HT-29 (cell line): ENCODE measurements at regions not wholly inside any gene's neighbourhood (a gene's known extent, or its start where the extent isn't known, plus 50 kb on each side); places are given as distances from the start of the nearest gene placed in this dataset.
"Not testable (repeated sequence)": the region's sequence is repeated elsewhere in the genome, so short reads cannot be mapped to it uniquely, and the experiment has no call there.

Experiments used
- DNase-seq: peaks from one replicate; pipeline ENCODE4 v3.0.0-alpha.2; 2015; ENCODE audit warnings: low spot score

DNA sequence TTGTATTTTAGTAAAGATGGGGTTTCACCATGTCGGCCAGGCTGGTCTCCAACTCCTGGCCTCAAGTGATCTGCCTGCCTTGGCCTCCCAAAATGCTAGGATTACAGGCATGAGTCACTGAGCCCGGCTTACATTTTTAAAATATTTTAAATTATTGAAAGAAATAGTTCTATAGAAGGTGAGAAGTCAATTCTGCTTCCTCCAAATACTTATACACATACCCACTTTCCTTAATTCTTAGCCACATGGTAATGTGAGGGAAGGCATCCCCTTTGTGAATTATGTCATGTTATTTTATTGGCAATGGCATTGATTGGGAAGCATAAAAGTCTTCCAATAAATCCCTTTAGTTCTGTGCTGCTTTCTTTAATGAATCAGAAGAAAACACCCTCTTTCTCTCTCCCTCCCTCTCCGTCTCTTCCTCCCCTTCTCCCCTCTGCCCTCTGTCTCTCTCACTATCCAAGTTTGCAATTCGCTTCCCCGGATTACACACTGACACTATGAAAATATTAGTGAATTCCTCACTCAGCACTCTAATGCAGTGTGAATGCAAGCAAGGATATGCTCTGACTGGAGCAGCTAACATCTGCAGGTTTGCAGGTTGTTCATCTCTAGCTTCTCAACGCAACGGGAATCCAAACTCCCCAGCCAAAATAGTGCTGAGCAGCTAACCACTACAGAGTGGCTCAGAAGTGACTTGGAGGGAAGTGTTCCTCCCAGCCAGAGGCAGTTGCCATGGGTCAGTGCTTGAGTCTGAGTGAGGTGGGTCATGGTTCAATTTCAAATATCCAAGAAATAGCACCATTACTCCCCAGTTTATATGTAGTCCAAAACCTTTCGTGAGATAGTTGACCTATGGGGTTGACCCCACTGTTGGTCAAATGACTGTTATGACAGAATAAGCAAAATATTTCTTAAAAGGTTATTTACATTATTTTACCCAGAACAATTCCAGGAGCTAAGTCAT, 77.8 kb upstream of the CD55 start:
- DNase-seq, result no peak

DNA sequence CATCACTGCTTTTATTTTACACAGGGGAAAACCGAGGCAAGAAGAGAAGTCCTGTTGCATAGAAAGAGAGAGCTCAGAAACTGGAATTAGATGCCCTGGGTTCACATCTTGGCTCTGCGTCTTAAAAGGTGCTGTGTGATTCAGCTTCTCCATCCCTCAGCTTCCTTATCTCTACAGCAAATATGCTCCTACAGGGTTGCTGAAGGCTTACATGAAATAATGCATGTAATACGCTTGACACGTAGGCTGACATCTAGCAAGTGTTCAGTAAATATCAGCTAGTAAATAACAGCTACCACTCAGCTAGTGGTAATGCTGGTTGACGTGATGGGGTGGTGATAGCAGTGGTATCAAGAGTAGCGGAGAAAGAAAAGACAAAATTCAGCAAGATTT, 77.1 kb upstream of the CD55 start:
- no peak for DNase-seq

DNA sequence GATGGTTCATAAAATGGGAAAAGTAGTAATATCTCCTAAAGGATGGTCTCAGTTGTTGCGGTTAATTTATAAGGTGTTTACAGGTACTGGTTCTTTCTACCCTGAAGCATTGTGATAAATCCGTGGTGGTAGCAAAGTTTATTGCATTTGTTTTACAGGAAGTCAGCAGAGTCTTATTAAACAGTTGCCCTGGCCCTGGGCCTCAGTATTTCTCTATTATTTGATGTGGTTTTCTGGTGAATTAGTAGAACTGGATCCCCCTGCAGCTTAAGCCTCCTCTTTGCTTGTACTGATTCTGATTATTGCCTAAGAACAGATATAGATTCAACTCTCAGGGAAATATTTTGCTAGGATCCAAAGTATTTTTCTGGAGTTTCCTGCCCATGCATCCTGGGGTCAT, 76.4 kb upstream of the CD55 start:
- no peak for DNase-seq

GRCh38 chr1:207248544-207249198, 72.8 kb upstream of the CD55 start:
- no peak for DNase-seq

- no peak for DNase-seq
Measured at GRCh38 chr1:207250431-207250830, 71.0 kb upstream of the CD55 start.

- DNase-seq, result no peak
Measured at GRCh38 chr1:207251066-207251465, 70.4 kb upstream of the CD55 start.

DNA sequence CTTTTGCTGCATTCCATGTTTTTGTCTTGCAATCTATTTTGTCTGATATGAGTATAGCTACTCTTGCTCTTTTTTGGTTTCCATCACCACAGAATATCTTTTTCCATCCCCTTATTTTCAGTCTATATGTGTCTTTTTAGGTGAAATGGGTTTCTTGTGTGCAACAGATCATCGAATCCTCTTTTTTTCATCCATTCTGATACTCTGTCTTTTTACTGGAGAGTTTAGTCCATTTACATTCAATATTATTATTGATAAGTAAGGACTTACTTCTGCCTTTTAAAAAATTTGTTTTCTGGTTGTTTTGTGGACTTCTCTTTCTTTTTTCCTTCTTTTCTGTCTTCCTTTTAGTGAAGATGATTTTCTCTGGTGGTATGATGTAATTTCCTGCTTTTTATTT, 64.6 kb upstream of the CD55 start:
- no peak for DNase-seq

DNA sequence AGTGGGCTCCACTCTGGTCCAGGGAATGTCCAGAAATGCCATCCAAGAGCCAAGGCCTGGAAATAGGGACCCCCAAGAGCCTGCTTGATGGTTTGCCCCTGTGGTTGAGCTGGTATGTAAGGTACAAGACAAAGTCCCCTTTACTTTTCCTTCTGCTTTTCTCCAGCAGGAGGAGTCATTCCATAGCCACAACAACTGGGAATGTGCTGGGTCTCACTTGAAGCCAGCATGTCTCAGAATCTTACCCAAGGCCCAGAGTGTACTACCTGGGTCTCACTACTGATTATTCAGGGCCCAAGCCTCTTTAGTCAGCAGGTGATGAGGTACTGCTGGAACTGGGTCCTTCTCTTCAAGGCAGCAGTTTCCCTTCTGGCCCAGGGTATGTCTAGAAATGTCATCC, 62.1 kb upstream of the CD55 start:
- DNase-seq, result peak; percentile 55

- no peak for DNase-seq
Measured at GRCh38 chr1:207261971-207262370, 59.5 kb upstream of the CD55 start.

- DNase-seq, result not testable (repeated sequence)
Measured at GRCh38 chr1:207262891-207263290, 58.6 kb upstream of the CD55 start.

- no peak for DNase-seq
Measured at GRCh38 chr1:207264663-207265252, 56.7 kb upstream of the CD55 start.

- no peak for DNase-seq
Measured at GRCh38 chr1:207268337-207268736, 53.1 kb upstream of the CD55 start.

- no peak for DNase-seq
Measured at GRCh38 chr1:207268753-207269511, 52.5 kb upstream of the CD55 start.
